ENCODE measurements at regions not wholly inside any gene's neighbourhood (a gene's known extent, or its start where the extent isn't known, plus 50 kb on each side); places are given as distances from the start of the nearest gene placed in this dataset.

- DNase-seq: no peak
These were observed 178.6 kb upstream of the EEA1 start for GRCh38 chr12:93107514-93108312.

GRCh38 chr12:93108985-93109384, 179.9 kb upstream of the EEA1 start:
- no peak for DNase-seq

GRCh38 chr12:93109551-93110203, 180.6 kb upstream of the EEA1 start:
- DNase-seq: no peak

GRCh38 chr12:93111773-93112172, 182.7 kb upstream of the EEA1 start:
- DNase-seq: no peak

- no peak for DNase-seq
These were observed 184.4 kb upstream of the EEA1 start for GRCh38 chr12:93113317-93114006.

GRCh38 chr12:93115198-93115601, 186.1 kb upstream of the EEA1 start:
- no peak for DNase-seq

- DNase-seq: no peak
These were observed 186.6 kb upstream of the EEA1 start for GRCh38 chr12:93115646-93116045.

GRCh38 chr12:93116632-93117031, 187.5 kb upstream of the EEA1 start:
- no peak for DNase-seq

- DNase-seq: no peak
These were observed 192.8 kb upstream of the EEA1 start for GRCh38 chr12:93121729-93122488.

GRCh38 chr12:93122569-93123091, 193.5 kb upstream of the EEA1 start:
- no peak for DNase-seq

- no peak for DNase-seq
These were observed 196.0 kb upstream of the EEA1 start for GRCh38 chr12:93125126-93125525.

- no peak for DNase-seq
These were observed 197.0 kb upstream of the EEA1 start for GRCh38 chr12:93126069-93126474.

- DNase-seq: no peak
These were observed 198.0 kb upstream of the EEA1 start for GRCh38 chr12:93127107-93127560.

GRCh38 chr12:93127582-93128331, 198.7 kb upstream of the EEA1 start:
- DNase-seq: no peak

- no peak for DNase-seq
These were observed 199.2 kb upstream of the EEA1 start for GRCh38 chr12:93128332-93128707.

- DNase-seq: no peak
These were observed 201.4 kb upstream of the EEA1 start for GRCh38 chr12:93130366-93131054.

GRCh38 chr12:93133361-93133760, 204.3 kb upstream of the EEA1 start:
- DNase-seq: no peak

GRCh38 chr12:93134175-93134890, 205.2 kb upstream of the EEA1 start:
- DNase-seq: no peak

GRCh38 chr12:93134893-93135285, 205.8 kb upstream of the EEA1 start:
- DNase-seq: no peak

Measured in activated effector memory CD4-positive, alpha-beta T cell treated with Interleukin-2 at 50 U/mL for 16 hours (primary cell).